ENCODE measurements at regions not wholly inside any gene's neighbourhood (a gene's known extent, or its start where the extent isn't known, plus 50 kb on each side); places are given as distances from the start of the nearest gene placed in this dataset.

DNA sequence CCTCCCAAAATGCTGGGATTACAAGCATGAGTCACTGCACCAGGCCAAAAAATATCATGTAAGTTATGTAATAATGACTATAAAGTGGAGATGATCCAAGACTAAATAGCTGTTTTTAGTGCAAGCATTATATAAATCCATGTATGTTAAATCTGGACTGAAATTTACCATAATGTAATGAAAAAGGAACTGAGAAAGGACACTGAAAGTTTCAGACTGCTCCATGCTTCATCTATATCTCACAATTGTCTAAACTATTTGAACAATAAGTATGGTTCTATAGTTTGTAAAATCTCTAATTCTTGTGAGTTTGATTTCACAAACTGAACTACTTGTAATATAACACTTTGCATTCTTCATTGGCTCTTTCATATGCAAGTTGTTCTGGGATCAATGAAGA lies 2299.5 kb downstream of the PCDH9 start:
- TF ChIP-seq, protein P1, sequence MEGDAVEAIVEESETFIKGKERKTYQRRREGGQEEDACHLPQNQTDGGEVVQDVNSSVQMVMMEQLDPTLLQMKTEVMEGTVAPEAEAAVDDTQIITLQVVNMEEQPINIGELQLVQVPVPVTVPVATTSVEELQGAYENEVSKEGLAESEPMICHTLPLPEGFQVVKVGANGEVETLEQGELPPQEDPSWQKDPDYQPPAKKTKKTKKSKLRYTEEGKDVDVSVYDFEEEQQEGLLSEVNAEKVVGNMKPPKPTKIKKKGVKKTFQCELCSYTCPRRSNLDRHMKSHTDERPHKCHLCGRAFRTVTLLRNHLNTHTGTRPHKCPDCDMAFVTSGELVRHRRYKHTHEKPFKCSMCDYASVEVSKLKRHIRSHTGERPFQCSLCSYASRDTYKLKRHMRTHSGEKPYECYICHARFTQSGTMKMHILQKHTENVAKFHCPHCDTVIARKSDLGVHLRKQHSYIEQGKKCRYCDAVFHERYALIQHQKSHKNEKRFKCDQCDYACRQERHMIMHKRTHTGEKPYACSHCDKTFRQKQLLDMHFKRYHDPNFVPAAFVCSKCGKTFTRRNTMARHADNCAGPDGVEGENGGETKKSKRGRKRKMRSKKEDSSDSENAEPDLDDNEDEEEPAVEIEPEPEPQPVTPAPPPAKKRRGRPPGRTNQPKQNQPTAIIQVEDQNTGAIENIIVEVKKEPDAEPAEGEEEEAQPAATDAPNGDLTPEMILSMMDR (IDR thresholded peaks at IDR 0.05; ENCODE audit: insufficient read depth, low read depth, low read length, missing control alignments): no peak
- DNase-seq (ENCODE audit: low read depth): no peak
- no peak overlapping the region for H3K4me3 ChIP-seq (ENCODE audit: low read length)

DNA sequence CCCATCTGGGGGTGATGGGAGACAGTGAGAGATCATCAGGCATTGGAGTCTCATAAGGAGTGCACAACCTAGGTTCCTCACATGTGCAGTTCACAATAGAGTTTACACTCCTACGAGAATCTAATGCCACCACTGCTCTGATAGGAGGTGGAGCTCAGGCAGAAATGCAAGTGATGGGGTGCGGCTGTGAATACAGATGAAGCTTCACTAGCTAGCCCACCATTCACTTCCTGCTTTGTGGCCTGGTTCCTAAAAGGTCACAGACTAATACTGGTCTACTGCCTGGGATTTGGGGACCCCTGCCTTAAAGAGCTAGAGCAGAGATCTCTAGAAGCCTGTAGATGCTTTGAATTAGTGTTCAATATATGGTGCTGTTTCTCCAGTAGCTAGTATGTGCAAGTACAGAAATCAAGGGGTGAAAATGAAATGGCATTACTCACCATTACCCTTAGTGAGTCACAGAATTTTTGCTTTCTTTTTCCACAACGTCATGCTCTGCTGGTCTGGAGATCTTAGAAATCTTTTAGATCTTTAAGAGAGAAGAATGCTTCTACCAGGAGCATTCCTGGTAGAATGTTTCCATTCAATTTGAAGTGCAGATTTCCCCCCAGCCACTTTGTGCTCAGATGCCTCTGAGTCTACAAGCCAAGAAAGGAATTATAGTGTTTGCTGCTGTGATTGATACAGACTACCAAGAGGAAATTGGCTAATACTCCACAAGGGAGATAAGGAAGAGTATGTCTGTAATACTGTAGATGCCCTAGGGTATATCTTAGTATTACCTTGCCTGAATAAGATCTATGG lies 2301.2 kb downstream of the PCDH9 start:
- no peak overlapping the region for H3K4me3 ChIP-seq (ENCODE audit: low read length)
- TF ChIP-seq, protein P1 (IDR thresholded peaks at IDR 0.05; ENCODE audit: insufficient read depth, low read depth, low read length, missing control alignments): no peak
- peak; percentile 83 for DNase-seq (ENCODE audit: low read depth)

DNA sequence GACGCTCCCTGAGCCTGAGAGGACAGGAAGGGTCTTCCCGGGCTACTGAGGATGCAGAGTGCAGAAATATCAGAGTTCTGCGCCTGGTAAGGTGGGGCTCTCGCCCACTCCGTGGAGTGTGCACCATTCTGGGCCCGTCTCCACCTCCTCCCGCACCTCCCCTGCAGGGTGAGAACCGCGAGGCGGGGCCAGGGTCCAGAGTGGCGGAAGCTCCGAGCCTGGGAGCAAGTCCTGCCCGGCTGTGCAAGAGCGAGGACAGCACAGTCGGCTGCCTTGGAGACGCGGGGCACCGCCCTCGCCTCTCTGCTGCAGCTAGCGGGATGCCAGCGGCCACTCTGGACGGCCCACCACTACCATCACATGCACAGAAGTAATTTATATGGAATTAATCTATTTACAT lies 2304.4 kb downstream of the PCDH9 start:
- H3K4me3 ChIP-seq (ENCODE audit: low read length): no peak overlapping the region
- TF ChIP-seq, protein P1 (IDR thresholded peaks at IDR 0.05; ENCODE audit: insufficient read depth, low read depth, low read length, missing control alignments): no peak
- DNase-seq (ENCODE audit: low read depth): no peak

DNA sequence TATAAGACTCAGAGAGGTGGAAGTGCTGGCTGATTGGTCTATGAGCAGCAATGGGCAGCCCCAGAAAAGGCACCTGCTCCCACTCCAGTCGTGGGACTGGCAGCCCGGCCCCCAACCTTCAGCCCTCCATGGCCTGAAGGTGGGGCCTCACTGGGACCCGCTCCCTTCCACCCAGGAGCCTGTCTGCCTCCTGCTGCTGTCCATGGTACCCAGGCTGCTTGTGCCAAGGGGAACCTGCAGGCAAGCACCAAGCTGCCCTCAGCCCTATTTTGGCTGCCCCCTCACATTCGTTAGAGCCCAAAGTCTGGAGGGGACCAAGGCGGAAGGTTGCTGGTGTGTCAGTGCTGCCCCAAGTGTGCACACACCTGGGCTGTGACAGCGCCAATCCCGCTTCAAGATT lies 2304.9 kb downstream of the PCDH9 start:
- DNase-seq (ENCODE audit: low read depth): peak; percentile 46
- no peak overlapping the region for H3K4me3 ChIP-seq (ENCODE audit: low read length)
- TF ChIP-seq, protein P1 (IDR thresholded peaks at IDR 0.05; ENCODE audit: insufficient read depth, low read depth, low read length, missing control alignments): no peak

DNA sequence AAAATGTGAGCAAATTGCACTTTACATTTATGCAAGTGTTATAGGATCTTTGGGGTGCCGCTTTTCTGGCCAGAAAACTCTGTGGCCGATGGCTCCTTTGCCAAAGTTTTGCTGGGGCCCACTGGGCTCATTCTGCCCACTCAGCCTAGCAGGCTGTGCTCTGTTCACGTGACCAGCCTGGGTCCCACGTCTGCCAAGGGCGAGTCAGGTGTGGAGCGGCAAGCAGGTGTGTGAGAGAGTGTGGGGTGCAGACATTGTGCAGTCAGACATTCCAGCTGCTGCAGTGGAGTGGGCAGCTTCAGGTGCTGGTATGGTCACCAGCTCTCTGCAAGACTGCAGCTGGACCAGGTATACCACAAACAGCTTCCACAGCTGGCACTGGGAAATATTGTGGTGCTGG lies 2305.7 kb downstream of the PCDH9 start:
- no peak overlapping the region for H3K4me3 ChIP-seq (ENCODE audit: low read length)
- DNase-seq (ENCODE audit: low read depth): no peak
- TF ChIP-seq, protein P1 (IDR thresholded peaks at IDR 0.05; ENCODE audit: insufficient read depth, low read depth, low read length, missing control alignments): no peak

DNA sequence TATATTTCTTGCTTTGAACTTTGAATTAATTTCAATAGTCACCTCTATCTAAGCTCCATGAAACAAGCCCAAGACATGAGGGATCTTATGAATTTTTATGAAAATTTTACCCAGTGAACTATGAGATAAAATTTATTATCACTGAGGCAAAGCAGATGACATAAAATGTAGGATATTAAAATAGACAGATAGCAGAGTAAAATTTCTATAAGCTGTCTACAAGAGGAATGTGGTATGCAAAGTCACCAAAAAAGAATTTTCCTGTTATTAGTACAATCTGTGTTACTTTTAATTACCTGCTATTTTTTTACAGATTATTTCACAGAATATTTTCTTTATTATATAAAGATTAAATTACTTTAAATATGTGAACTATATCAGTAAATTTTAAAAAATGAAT lies 2312.6 kb downstream of the PCDH9 start:
- TF ChIP-seq, protein P1 (IDR thresholded peaks at IDR 0.05; ENCODE audit: insufficient read depth, low read depth, low read length, missing control alignments): no peak
- no peak for DNase-seq (ENCODE audit: low read depth)
- H3K4me3 ChIP-seq (ENCODE audit: low read length): no peak overlapping the region

DNA sequence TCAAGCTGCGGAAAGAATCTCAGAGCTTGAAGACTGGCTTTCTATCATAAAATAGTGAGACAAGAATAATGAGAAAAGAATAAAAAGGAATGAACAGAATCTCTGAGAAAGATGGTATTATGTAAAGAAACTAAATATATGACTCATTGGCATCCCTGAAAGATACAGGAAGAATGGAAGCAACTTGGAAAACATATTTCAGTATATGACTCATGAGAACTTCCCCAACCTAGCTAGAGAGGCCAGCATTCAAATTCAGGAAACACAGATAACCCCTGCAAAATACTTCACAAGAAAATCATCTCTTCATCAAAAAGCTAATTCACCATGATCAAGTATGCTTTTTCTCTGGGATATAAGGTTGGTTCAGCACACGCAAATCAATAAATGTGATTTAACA lies 2318.0 kb downstream of the PCDH9 start:
- DNase-seq (ENCODE audit: low read depth): peak; percentile 74
- TF ChIP-seq, protein P1 (IDR thresholded peaks at IDR 0.05; ENCODE audit: insufficient read depth, low read depth, low read length, missing control alignments): no peak
- H3K4me3 ChIP-seq (ENCODE audit: low read length): no peak overlapping the region

Data from epithelial cell of esophagus (primary cell).